Keratinocyte (primary cell): ENCODE measurements at regions not wholly inside any gene's neighbourhood (a gene's known extent, or its start where the extent isn't known, plus 50 kb on each side); places are given as distances from the start of the nearest gene placed in this dataset.

Source experiments
- DNase-seq: peaks from one replicate; pipeline ENCODE4 v3.0.0-alpha.2; 2011; ENCODE audit warnings: low read depth, missing footprints, low spot score
- FAIRE-seq: peaks from 2 replicates; lab custom pipeline; 2011; peaks lifted over from hg19 to GRCh38; lab: Jason Lieb, UNC
- H2AFZ ChIP-seq: 2 replicates; pipeline ENCODE4 v1.6.0; 2012; ENCODE audit warnings: low read length, control low read depth, inconsistent platforms; ENCODE audit not compliant: control insufficient read depth
- H3K27ac ChIP-seq: 2 replicates; pipeline ENCODE4 v1.5.1; 2011; ENCODE audit warnings: low read length; ENCODE audit not compliant: control insufficient read depth, insufficient read depth
- H3K27me3 ChIP-seq: 3 replicates; pipeline ENCODE4 v1.6.0; 2011; ENCODE audit warnings: low read length; ENCODE audit not compliant: control insufficient read depth, insufficient read depth; ENCODE audit errors: extremely low read depth
- H3K36me3 ChIP-seq, 2 experiments: 2 replicates in 1 of 2; 3 replicates in 1 of 2; pipeline ENCODE4 v1.5.1; 2011; ENCODE audit warnings: low read length in 2 of 2, mild to moderate bottlenecking in 1 of 2; ENCODE audit not compliant: control insufficient read depth in 2 of 2, insufficient read depth in 2 of 2; ENCODE audit errors: extremely low read depth in 1 of 2
- H3K4me1 ChIP-seq: 3 replicates; pipeline ENCODE4 v1.5.1; 2011; ENCODE audit warnings: low read length; ENCODE audit not compliant: control insufficient read depth, insufficient read depth; ENCODE audit errors: extremely low read depth
- H3K4me2 ChIP-seq: 3 replicates; pipeline ENCODE4 v1.6.0; 2011; ENCODE audit warnings: low read depth, low read length; ENCODE audit not compliant: control insufficient read depth, insufficient read depth; ENCODE audit errors: extremely low read depth
- H3K4me3 ChIP-seq, 3 experiments: fragments of 200-600 bp in 1 of 3; sonication (generic) in 1 of 3; 2 replicates in 2 of 3; 3 replicates in 1 of 3; pipeline ENCODE4 v1.5.1; 2011 to 2016; ENCODE audit warnings: low read length in 3 of 3, mild to moderate bottlenecking in 3 of 3, control low read depth in 2 of 3, inconsistent platforms in 1 of 3, low read depth in 1 of 3, mixed read lengths in 1 of 3, mixed run types in 1 of 3, moderate library complexity in 1 of 3; ENCODE audit not compliant: control insufficient read depth in 2 of 3, insufficient read depth in 2 of 3; ENCODE audit errors: extremely low read depth in 1 of 3
- H3K79me2 ChIP-seq: 2 replicates; pipeline ENCODE4 v1.6.0; 2012; ENCODE audit warnings: low read length; ENCODE audit not compliant: control insufficient read depth, insufficient read depth
- H3K9ac ChIP-seq: 3 replicates; pipeline ENCODE4 v1.6.0; 2011; ENCODE audit warnings: low read length; ENCODE audit not compliant: control insufficient read depth, insufficient read depth; ENCODE audit errors: extremely low read depth
- H3K9me1 ChIP-seq: 3 replicates; pipeline ENCODE4 v1.6.0; 2011; ENCODE audit warnings: low read length; ENCODE audit not compliant: control insufficient read depth, insufficient read depth; ENCODE audit errors: extremely low read depth
- H3K9me3 ChIP-seq: 2 replicates; pipeline ENCODE4 v1.5.1; 2012; ENCODE audit warnings: low read depth, low read length; ENCODE audit not compliant: control insufficient read depth
- H4K20me1 ChIP-seq: 3 replicates; pipeline ENCODE4 v1.6.0; 2011; ENCODE audit warnings: low read length; ENCODE audit not compliant: control insufficient read depth, insufficient read depth; ENCODE audit errors: extremely low read depth
- CTCF ChIP-seq, 3 experiments: IDR thresholded peaks in 1 of 3; conservative IDR thresholded peaks in 1 of 3; optimal IDR thresholded peaks in 1 of 3; 2 replicates in 2 of 3; 3 replicates in 1 of 3; pipeline versions ENCODE3 to v1.5.1; 2011; ENCODE audit warnings: low read length in 3 of 3, mild to moderate bottlenecking in 3 of 3, moderate library complexity in 2 of 3, control low read depth in 1 of 3, inconsistent platforms in 1 of 3; ENCODE audit not compliant: insufficient read depth in 2 of 3; ENCODE audit errors: extremely low read depth in 1 of 3
- EZH2 ChIP-seq: IDR thresholded peaks from one replicate; pipeline ENCODE4 v1.6.1; 2012; ENCODE audit warnings: inconsistent platforms, mild to moderate bottlenecking, low read length, moderate library complexity
- dilution Hi-C: fragments of 300-500 bp; cut with MboI; formaldehyde crosslinking; loops from one replicate; pipeline ENCODE4 v1.7.0; 2020; ENCODE audit warnings: low sequenced_read_pairs; ENCODE audit not compliant: extremely low pct_ligation_motif_present

DNA sequence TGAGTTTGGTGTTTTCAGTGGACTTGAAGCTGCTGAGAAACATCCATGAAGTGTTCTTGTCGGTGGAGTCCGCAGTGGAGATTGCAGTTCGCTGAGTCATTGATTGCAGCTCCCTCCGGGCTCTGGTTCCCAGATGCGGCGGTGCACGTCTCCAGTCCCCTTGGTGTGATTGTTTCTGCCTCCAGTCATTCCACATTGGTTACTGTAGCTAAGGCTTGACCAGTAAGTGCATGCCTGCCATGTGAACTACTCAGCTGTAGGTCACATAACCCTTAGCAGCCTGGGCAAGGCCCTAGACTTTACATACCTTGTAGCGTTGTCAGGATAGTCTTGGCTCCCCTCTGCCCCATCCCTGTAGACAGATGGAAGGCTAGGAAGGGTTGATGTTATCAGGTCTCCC, 53.8 kb upstream of the CLCN4 start:
- H3K27me3 ChIP-seq: no peaks in the 10 kb centered on the region
- no peaks in the 10 kb centered on the region for H4K20me1 ChIP-seq
- no peaks in the 10 kb centered on the region for H3K9me1 ChIP-seq
- DNase-seq: no peak
- no peak overlapping the region for H3K27ac ChIP-seq
- dilution Hi-C loops: no loop called here
- peaks cover 4% of the 10 kb centered on the region for H3K4me1 ChIP-seq
- H3K36me3 ChIP-seq: peaks cover 0 to 2% of the 10 kb centered on the region in 2 experiments
- H3K9me3 ChIP-seq: peaks cover 2% of the 10 kb centered on the region
- H3K9ac ChIP-seq: no peak overlapping the region
- TF ChIP-seq EZH2: no peak
- no peak for TF ChIP-seq CTCF (optimal IDR thresholded peaks at IDR 0.05 in 1 of 3, IDR thresholded peaks at IDR 0.05 in 1 of 3, conservative IDR thresholded peaks at IDR 0.05 in 1 of 3; ENCODE audit: extremely low read depth in 1 of 3, insufficient read depth in 2 of 3, low read length in 3 of 3)
- FAIRE-seq: no peak
- no peaks in the 10 kb centered on the region for H3K79me2 ChIP-seq
- H2AFZ ChIP-seq: no peak overlapping the region
- H3K4me3 ChIP-seq: no peak overlapping the region
- no peak overlapping the region for H3K4me2 ChIP-seq

GRCh38 chrX:10104958-10105658, 51.7 kb upstream of the CLCN4 start:
- FAIRE-seq (no peak), DNase-seq (no peak)
- Histone ChIP-seq H3K27ac (no peak overlapping the region), H3K4me2 (no peak overlapping the region), H3K36me3 (no peaks in the 10 kb centered on the region), H3K27me3 (no peaks in the 10 kb centered on the region), H3K9ac (no peak overlapping the region), H4K20me1 (no peaks in the 10 kb centered on the region), H3K4me3 (no peak overlapping the region), H3K9me3 (peaks cover 2% of the 10 kb centered on the region), H3K79me2 (no peaks in the 10 kb centered on the region), H3K9me1 (no peaks in the 10 kb centered on the region), H2AFZ (no peak overlapping the region), H3K4me1 (peaks cover 9% of the 10 kb centered on the region)
- TF ChIP-seq EZH2: no peak
- no peak for TF ChIP-seq CTCF (optimal IDR thresholded peaks at IDR 0.05 in 1 of 3, IDR thresholded peaks at IDR 0.05 in 1 of 3, conservative IDR thresholded peaks at IDR 0.05 in 1 of 3; ENCODE audit: extremely low read depth in 1 of 3, insufficient read depth in 2 of 3, low read length in 3 of 3)
- dilution Hi-C loops: no loop called here
